ENCODE measurements at regions not wholly inside any gene's neighbourhood (a gene's known extent, or its start where the extent isn't known, plus 50 kb on each side); places are given as distances from the start of the nearest gene placed in this dataset.

DNA sequence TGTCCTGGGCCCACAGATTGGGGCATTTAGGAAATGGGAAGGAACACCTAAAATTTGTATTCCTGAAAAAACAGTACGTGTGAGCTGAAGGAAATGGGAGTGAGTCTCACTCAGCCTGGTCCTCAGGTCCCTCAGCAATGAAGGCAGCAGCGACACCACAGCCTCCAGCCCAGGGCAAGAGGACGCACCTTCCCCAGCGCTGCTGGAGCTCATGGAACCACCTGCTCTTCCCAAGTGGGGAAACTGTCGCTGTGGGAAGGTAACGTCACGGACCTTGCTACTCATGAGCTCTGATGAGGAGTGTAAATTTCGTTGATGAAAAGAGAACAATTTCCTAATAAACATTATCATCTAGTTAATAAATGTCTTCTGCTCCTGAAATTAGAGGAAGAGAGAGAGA is 323.6 kb downstream of the EIPR1 start:
- TF ChIP-seq, protein P1, sequence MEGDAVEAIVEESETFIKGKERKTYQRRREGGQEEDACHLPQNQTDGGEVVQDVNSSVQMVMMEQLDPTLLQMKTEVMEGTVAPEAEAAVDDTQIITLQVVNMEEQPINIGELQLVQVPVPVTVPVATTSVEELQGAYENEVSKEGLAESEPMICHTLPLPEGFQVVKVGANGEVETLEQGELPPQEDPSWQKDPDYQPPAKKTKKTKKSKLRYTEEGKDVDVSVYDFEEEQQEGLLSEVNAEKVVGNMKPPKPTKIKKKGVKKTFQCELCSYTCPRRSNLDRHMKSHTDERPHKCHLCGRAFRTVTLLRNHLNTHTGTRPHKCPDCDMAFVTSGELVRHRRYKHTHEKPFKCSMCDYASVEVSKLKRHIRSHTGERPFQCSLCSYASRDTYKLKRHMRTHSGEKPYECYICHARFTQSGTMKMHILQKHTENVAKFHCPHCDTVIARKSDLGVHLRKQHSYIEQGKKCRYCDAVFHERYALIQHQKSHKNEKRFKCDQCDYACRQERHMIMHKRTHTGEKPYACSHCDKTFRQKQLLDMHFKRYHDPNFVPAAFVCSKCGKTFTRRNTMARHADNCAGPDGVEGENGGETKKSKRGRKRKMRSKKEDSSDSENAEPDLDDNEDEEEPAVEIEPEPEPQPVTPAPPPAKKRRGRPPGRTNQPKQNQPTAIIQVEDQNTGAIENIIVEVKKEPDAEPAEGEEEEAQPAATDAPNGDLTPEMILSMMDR (IDR thresholded peaks at IDR 0.05; ENCODE audit: low read depth, low read length, missing control alignments) = no peak
- in situ Hi-C loops (cut with HindIII; ENCODE audit: low sequenced_read_pairs) = no loop called here
- H3K4me3 ChIP-seq (ENCODE audit: low read depth, low read length) = no peak overlapping the region
- no peak for DNase-seq (ENCODE audit: low read depth)

DNA sequence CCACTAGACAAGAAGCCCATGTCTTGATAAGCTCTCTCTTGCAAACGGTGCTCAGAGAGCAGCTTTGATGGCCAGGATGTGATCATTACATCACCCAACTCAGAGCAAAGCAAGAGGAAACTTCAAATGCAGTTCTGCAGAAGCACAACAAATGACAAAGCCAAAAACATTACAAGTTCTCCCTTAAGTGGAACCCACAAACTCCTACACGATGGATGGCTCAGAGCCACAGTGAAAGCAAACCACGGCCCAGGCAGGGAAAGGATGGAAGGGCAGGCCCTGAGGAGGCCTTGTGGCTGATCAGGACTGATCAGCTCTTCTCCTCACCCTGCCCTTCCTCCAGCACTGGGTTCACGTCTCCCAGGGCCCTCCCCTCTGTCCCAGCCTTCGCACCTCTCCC is 326.4 kb downstream of the EIPR1 start:
- H3K4me3 ChIP-seq (ENCODE audit: low read depth, low read length) = no peak overlapping the region
- TF ChIP-seq, protein P1 (IDR thresholded peaks at IDR 0.05; ENCODE audit: low read depth, low read length, missing control alignments) = no peak
- no peak for DNase-seq (ENCODE audit: low read depth)
- in situ Hi-C loops (cut with HindIII; ENCODE audit: low sequenced_read_pairs) = no loop called here

DNA sequence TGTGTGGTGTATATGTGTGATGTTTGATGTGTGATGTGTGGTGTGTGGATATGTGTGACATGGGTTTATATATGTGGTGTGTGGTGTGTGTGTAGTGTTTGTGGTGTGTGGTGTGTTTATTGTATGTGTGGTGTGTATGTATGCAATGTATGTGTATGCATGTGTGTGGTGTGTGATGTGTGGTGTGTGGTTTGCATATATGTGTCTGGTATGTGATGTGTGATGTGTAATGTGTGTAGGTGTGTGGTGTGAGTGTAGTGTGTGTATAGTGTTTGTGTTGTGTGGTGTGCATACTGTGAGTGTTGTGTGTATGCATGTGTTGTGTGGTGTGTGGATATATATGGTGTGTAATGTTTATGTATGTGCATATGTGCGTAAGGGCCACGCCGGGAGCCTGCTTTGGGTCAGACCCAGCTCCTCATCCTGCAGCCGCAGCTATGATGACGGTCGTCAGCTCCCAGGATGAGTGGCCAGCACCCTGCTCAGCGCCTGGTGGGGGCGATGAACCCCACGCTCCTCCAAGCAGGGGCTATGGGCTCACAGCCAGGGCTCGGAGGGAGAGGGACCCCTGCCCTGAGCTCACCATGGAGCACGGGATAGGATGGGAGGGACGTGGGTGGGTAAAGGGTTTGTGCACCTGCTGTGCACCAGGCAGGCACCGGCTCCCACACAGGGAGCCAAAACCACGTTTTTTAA is 331.3 kb downstream of the EIPR1 start:
- DNase-seq (ENCODE audit: low read depth) = no peak
- TF ChIP-seq, protein P1 (IDR thresholded peaks at IDR 0.05; ENCODE audit: low read depth, low read length, missing control alignments) = no peak
- no peak overlapping the region for H3K4me3 ChIP-seq (ENCODE audit: low read depth, low read length)
- in situ Hi-C loops (cut with HindIII; ENCODE audit: low sequenced_read_pairs) = no loop called here

DNA sequence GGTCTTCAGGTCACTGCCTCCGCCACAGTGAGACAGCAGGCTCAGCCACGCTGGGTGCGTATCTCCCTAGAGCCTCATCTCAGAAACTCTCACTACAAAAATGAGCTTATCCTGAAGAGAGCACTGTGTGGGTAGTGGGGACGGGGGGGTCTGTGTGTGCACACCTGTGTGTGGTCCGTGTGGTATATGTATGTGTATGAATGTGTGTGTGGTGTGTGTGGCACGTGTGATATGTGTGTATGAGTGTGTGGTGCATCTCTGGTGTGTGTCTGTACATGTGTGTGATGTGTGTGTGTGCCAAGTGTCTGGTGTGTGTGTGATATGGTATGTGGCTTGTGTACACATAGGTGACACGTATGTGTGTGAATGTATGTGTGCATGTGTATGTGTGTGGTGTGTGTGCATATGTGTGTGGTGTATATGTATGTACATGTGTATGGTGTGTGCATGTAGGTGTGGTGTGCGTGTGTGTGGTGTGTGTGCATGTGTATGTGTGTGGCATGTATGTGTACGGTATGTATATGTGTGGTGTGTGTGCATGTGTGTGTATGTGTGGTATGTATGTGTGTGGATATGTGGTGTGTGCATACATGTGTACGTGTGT is 332.2 kb downstream of the EIPR1 start:
- in situ Hi-C loops (cut with HindIII; ENCODE audit: low sequenced_read_pairs) = no loop called here
- DNase-seq (ENCODE audit: low read depth) = no peak
- TF ChIP-seq, protein P1 (IDR thresholded peaks at IDR 0.05; ENCODE audit: low read depth, low read length, missing control alignments) = no peak
- H3K4me3 ChIP-seq (ENCODE audit: low read depth, low read length) = no peak overlapping the region

DNA sequence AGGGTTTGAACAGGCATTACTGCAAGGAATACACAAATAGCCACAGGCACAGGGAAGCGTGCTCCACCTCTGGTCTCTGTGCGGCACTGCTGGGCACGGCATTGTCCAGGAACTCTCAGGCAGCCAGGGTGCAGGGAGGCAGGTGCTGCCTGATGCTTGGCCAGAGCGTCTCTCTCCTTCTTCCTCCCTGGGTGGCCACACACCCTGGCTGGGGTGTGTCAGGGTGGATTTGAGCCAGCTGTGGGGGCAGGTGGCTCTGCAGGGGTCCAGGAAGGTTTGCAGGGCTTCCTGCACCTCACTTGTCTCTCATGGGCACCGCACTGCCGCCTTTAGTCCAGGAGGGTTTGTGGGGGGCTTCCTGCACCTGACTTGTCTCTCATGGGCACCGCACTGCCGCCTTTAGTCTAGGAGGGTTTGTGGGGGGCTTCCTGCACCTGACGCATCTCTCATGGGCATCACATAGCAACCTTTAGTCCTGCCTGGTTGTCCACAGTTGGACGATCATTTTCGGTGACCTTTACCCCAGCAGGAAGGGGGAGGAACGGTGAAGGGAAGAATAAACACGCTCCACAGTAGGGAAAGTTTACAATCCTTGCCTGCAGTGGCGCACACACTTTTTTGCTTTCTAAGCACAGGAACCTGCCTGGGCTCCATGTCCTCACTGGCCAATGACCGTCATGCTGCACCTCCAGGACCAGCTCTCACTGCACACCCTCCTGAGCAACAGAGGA is 332.9 kb downstream of the EIPR1 start:
- in situ Hi-C loops (cut with HindIII; ENCODE audit: low sequenced_read_pairs) = no loop called here
- DNase-seq (ENCODE audit: low read depth) = no peak
- H3K4me3 ChIP-seq (ENCODE audit: low read depth, low read length) = no peak overlapping the region
- TF ChIP-seq, protein P1 (IDR thresholded peaks at IDR 0.05; ENCODE audit: low read depth, low read length, missing control alignments) = no peak

DNA sequence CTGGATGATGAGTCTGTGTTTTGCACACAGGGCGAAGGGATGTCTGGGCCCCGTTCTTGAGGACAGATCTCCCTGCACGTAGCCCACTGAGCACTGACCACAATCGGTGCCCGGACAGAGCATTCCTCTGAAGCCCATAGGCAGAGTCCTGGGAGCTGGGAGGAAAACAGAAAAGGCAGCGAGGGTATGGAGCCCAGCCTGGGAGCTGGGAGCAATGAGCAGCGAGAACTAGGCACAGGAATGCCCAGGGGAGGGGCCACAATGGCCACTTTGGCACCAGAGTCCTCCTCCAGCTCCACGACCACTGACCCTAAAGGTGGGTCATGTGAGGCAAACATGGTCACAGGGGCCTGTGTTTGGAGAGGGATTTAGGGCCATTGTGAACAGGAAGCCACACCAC is 333.9 kb downstream of the EIPR1 start:
- DNase-seq (ENCODE audit: low read depth) = no peak
- TF ChIP-seq, protein P1 (IDR thresholded peaks at IDR 0.05; ENCODE audit: low read depth, low read length, missing control alignments) = no peak
- in situ Hi-C loops (cut with HindIII; ENCODE audit: low sequenced_read_pairs) = no loop called here
- H3K4me3 ChIP-seq (ENCODE audit: low read depth, low read length) = no peak overlapping the region

Measured in astrocyte of the cerebellum (primary cell).